Colonic mucosa (tissue), 4 donors: ENCODE measurements at regions not wholly inside any gene's neighbourhood (a gene's known extent, or its start where the extent isn't known, plus 50 kb on each side); places are given as distances from the start of the nearest gene placed in this dataset.
"Not testable (repeated sequence)": the region's sequence is repeated elsewhere in the genome, so short reads cannot be mapped to it uniquely, and the experiment has no call there.

ENCODE experiments used
- DNase-seq: peaks from one replicate; pipeline ENCODE4 v3.0.0-alpha.2; 2020
- H3K27ac ChIP-seq: fragments of 200-600 bp; one replicate; pipeline ENCODE4 v1.8.0; 2021
- H3K27me3 ChIP-seq: fragments of 200-600 bp; one replicate; pipeline ENCODE4 v1.8.0; 2021
- H3K36me3 ChIP-seq: fragments of 200-600 bp; one replicate; pipeline ENCODE4 v1.8.0; 2021
- H3K4me1 ChIP-seq: fragments of 200-600 bp; one replicate; pipeline ENCODE4 v1.8.0; 2021; ENCODE audit warnings: mild to moderate bottlenecking
- H3K4me3 ChIP-seq: fragments of 200-600 bp; one replicate; pipeline ENCODE4 v1.8.0; 2021
- H3K9ac ChIP-seq, 2 donors: one replicate each; pipeline ENCODE4 v1.7.0; 2013; ENCODE audit warnings: control low read depth in 2 of 2, low read depth in 2 of 2, low read length in 2 of 2
- H3K9me3 ChIP-seq: fragments of 200-600 bp; one replicate; pipeline ENCODE4 v1.8.0; 2021
- intact Hi-C: fragments of 100-400 bp; cut with DNase I; formaldehyde crosslinking; loops from one replicate; pipeline ENCODE4 v1.14.1; 2022
- TF ChIP-seq, protein P1 (sequence below): fragments of 200-600 bp; IDR thresholded peaks from one replicate; pipeline ENCODE4 v1.8.0; 2022; ENCODE audit warnings: antibody characterized with exemption, mild to moderate bottlenecking
- donor health status: healthy.
- donor health status: DM: no; HTN: no; CAD: no.
- donor health status: DM: no; HTN: no; CAD: no.

DNA sequence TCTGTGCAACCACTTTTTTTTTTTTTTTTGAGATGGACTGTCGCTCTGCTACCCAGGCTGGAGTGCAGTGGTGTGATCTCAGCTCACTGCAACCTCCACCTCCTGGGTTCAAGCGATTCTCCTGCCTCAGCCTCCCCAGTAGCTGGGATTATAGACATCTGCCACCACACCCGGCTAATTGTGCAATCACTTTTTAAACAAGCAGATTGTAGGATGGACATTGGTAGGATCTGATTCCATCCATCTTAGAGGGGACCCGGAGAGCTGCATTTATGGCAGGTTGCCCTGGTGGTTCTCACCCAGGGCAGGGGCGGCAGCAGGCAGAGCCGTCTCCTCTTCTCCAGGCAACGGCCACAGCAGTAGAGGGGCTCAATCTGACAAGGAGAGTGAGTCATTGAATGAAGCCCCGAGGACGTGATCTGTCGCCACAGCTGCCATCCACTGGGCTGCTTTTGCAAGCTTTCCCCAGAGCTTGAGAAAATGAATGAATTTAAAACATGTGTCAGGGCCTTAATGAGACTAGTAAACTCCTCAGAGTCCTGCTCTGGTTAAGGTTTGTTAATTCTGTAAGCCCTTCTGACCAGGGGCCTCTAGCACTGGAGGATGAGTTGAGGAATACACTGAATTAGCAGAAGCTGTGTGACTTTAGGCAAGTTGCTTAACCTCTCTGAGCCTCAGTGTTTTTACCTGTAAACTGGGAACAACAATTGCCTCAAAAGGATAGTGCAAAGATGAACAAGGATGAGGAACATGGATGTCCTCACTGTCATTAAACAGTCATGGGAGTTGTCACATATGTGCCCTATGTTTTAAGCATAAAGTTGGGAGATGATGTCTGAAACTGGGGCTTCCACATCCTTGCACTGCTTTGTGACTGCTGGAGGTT, 129.1 kb downstream of the ASB7 start:
- intact Hi-C loops = no loop called here
- no peaks in the 10 kb centered on the region for H3K4me1 ChIP-seq
- no peak overlapping the region for H3K9ac ChIP-seq
- no peak for DNase-seq
- H3K27me3 ChIP-seq = no peaks in the 10 kb centered on the region
- no peaks in the 10 kb centered on the region for H3K9me3 ChIP-seq
- no peak overlapping the region for H3K4me3 ChIP-seq
- no peak overlapping the region for H3K27ac ChIP-seq
- TF ChIP-seq, protein P1, sequence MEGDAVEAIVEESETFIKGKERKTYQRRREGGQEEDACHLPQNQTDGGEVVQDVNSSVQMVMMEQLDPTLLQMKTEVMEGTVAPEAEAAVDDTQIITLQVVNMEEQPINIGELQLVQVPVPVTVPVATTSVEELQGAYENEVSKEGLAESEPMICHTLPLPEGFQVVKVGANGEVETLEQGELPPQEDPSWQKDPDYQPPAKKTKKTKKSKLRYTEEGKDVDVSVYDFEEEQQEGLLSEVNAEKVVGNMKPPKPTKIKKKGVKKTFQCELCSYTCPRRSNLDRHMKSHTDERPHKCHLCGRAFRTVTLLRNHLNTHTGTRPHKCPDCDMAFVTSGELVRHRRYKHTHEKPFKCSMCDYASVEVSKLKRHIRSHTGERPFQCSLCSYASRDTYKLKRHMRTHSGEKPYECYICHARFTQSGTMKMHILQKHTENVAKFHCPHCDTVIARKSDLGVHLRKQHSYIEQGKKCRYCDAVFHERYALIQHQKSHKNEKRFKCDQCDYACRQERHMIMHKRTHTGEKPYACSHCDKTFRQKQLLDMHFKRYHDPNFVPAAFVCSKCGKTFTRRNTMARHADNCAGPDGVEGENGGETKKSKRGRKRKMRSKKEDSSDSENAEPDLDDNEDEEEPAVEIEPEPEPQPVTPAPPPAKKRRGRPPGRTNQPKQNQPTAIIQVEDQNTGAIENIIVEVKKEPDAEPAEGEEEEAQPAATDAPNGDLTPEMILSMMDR = no peak
- no peaks in the 10 kb centered on the region for H3K36me3 ChIP-seq

DNA sequence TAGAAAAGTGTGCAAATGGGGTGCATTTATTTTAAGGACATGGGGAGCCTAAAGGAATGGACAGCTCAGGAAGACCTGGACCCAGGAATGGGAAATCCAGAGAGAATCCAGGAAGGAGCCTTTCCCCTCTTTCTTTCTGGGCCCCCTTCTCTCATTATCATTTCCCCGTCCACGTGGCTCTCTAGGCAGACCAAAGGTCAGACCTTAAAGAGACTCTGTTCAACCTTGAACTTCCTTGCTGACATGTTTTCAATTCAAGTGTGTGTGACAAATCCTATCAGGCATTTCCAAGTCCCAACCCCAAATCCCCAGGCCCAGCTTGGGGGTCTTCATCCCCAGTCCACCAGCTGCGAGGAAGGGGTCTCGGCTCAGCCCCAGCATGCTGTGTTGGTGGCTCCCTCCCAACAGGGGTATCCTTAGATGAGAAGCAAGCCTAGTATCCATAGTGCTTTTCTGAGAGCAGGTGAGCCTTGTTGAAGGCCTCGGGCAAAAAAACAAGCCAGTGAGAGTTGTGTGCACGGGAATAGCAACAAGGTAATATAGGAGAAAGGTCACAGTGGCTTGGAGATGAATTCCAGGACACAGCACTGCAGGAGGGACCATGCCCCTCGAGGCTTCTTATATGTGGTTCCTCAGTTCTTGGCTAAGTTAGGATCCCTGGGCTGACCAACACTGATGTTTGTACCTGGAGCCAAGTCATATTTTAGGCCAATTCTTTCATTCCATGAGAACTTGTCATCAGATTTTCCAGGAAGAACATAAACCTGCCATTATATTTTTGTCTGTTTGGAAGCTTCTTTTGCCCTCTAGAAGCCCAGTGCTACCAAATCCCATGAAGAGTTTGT, 130.0 kb downstream of the ASB7 start:
- H3K4me1 ChIP-seq = no peaks in the 10 kb centered on the region
- no peaks in the 10 kb centered on the region for H3K27me3 ChIP-seq
- DNase-seq = no peak
- no peak overlapping the region for H3K4me3 ChIP-seq
- no peak overlapping the region for H3K27ac ChIP-seq
- H3K9ac ChIP-seq = no peak overlapping the region
- TF ChIP-seq, protein P1 = no peak
- no peaks in the 10 kb centered on the region for H3K36me3 ChIP-seq
- intact Hi-C loops = no loop called here
- H3K9me3 ChIP-seq = no peaks in the 10 kb centered on the region

DNA sequence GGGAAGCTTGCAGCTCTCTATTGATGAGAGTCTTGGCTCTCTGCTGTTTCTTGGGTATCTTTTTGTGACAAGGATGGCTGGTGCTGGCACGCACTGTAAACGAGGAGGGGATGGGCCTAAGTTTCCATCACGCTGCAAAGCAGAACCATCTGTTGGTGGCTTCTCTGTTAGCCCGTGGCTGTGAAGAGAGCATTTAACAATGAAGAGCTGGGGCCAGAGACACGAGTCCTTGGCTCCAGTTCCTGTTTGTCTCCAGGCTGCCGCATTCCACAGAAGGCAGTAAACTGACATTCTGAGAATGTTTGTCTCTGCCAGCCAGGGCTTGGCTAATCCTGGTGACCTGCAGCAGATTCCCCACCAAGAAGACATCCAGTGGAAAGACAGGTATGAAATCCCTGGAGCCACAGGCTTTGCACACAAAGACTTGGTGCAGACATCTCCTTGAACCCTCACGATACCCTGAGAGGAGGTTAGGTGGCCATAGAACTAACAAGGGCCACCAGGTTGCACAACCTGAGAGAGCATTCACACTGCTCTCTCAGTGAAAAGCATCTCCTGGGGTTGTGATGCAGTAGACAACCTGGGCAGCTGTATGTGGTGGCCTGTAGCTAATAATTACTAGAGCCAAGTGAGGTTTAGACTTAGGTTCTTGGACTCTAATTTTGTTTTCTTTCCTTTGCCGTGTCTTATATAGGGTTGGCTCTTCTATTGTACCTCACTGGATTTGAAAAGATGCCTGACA, 130.9 kb downstream of the ASB7 start:
- Histone ChIP-seq H3K36me3 (no peaks in the 10 kb centered on the region), H3K9ac (no peak overlapping the region), H3K9me3 (no peaks in the 10 kb centered on the region), H3K4me3 (no peak overlapping the region), H3K27me3 (no peaks in the 10 kb centered on the region), H3K4me1 (no peaks in the 10 kb centered on the region), H3K27ac (no peak overlapping the region)
- intact Hi-C loops = no loop called here
- DNase-seq = no peak
- TF ChIP-seq, protein P1 = no peak

DNA sequence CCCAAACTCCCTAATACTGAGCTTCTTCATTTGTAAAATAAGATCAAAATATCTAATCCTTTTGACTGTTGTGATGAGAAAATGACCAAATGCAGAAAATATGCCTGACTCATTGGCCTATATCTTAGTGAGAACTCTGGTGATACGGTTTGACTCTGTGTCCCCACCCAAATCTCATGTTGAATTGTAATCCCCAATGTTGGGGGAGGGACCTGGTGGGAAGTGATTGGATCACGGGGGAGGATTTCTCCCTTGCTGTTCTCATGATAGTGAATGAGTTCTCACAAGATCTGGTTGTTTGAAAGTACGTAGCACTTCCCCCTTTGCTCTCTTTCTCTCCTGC, 131.4 kb downstream of the ASB7 start:
- H3K27me3 ChIP-seq, H3K9me3 ChIP-seq, H3K36me3 ChIP-seq, intact Hi-C loops, H3K4me3 ChIP-seq, H3K27ac ChIP-seq, H3K9ac ChIP-seq, H3K4me1 ChIP-seq, DNase-seq: not testable (repeated sequence)

DNA sequence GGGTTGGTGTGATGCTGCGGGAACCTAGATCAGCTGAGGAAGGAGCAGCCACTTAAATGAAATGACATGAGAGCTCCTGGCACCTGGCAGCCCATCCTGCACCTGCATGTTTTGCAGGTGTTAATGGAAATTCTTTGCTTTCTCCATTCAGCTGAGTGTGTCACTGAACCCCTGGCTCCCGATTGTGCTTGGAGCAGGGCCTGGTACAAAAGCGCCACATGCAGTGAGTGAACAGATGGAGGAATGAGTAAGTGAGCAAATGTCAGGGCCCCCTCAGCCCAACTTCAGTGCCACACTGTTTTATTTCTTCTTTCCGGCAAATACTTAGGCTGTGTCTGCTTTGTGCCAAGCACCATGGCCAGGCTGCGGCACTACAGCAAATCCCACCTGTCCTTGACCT, 132.2 kb downstream of the ASB7 start:
- Histone ChIP-seq H3K27ac (no peak overlapping the region), H3K36me3 (no peaks in the 10 kb centered on the region), H3K4me1 (no peaks in the 10 kb centered on the region), H3K4me3 (no peak overlapping the region), H3K27me3 (no peaks in the 10 kb centered on the region), H3K9ac (no peak overlapping the region), H3K9me3 (no peaks in the 10 kb centered on the region)
- TF ChIP-seq, protein P1 = no peak
- DNase-seq = no peak
- intact Hi-C loops = no loop called here
